ENCODE measurements at regions not wholly inside any gene's neighbourhood (a gene's known extent, or its start where the extent isn't known, plus 50 kb on each side); places are given as distances from the start of the nearest gene placed in this dataset.

- TF ChIP-seq CTCF (conservative IDR thresholded peaks at IDR 0.05), result no peak
- TF ChIP-seq ZFX (IDR thresholded peaks at IDR 0.05), result no peak
Measured at GRCh38 chr15:93217343-93217742, 128.3 kb upstream of the RGMA start.

Data from C4-2B (cell line).